GM23338 (cell line): ENCODE measurements at regions not wholly inside any gene's neighbourhood (a gene's known extent, or its start where the extent isn't known, plus 50 kb on each side); places are given as distances from the start of the nearest gene placed in this dataset.

Experiments used
- ATAC-seq: fragments of 200-7000 bp; cut with Tn5 transposase; 3 replicates; pipeline ENCODE4 v1.9.1; 2020
- DNase-seq: peaks from one replicate; pipeline ENCODE4 v3.0.0-alpha.2; 2015; ENCODE audit warnings: low spot score
- H2AFZ ChIP-seq: fragments of 200-600 bp; sonication (generic); 2 replicates; pipeline ENCODE4 v1.8.0; 2016; ENCODE audit warnings: antibody characterized with exemption, mild to moderate bottlenecking, moderate library complexity
- H3F3A ChIP-seq: fragments of 200-600 bp; sonication (generic); replicated peaks from 2 replicates; pipeline ENCODE4 v1.8.0; 2017; ENCODE audit warnings: antibody characterized with exemption, mixed run types, low read depth
- H3K27ac ChIP-seq: fragments of 200-600 bp; sonication (generic); 2 replicates; pipeline ENCODE4 v1.6.1; 2016; ENCODE audit warnings: low read depth
- H3K27me3 ChIP-seq: fragments of 200-600 bp; sonication (generic); 2 replicates; pipeline ENCODE4 v1.8.0; 2016; ENCODE audit warnings: mild to moderate bottlenecking, mixed run types, moderate library complexity; ENCODE audit not compliant: insufficient read depth
- H3K36me3 ChIP-seq: fragments of 200-600 bp; sonication (generic); 2 replicates; pipeline ENCODE4 v1.8.0; 2016; ENCODE audit warnings: mild to moderate bottlenecking; ENCODE audit not compliant: insufficient read depth
- H3K4me1 ChIP-seq: fragments of 200-600 bp; sonication (generic); 2 replicates; pipeline ENCODE4 v1.8.0; 2016; ENCODE audit warnings: mild to moderate bottlenecking, moderate library complexity; ENCODE audit not compliant: insufficient read depth
- H3K4me2 ChIP-seq: fragments of 200-600 bp; sonication (generic); 2 replicates; pipeline ENCODE4 v1.7.1; 2017; ENCODE audit warnings: mixed run types
- H3K4me3 ChIP-seq: fragments of 200-600 bp; sonication (generic); 2 replicates; pipeline ENCODE4 v1.6.1; 2016; ENCODE audit warnings: mixed run types
- H3K79me2 ChIP-seq: fragments of 200-600 bp; sonication (generic); replicated peaks from 2 replicates; pipeline ENCODE4 v1.8.0; 2017; ENCODE audit warnings: mild to moderate bottlenecking; ENCODE audit not compliant: insufficient read depth
- H3K9me2 ChIP-seq: fragments of 200-600 bp; sonication (generic); 2 replicates; pipeline ENCODE4 v1.8.0; 2017; ENCODE audit not compliant: insufficient read depth
- H4K20me1 ChIP-seq: fragments of 200-600 bp; sonication (generic); replicated peaks from 2 replicates; pipeline ENCODE4 v1.8.0; 2017; ENCODE audit warnings: mild to moderate bottlenecking; ENCODE audit not compliant: insufficient read depth
- H3K27ac Mint-ChIP-seq: 2 replicates; pipeline ENCODE4 v1.8.0; 2020; ENCODE audit warnings: inconsistent platforms, mild to moderate bottlenecking, moderate library complexity, mixed read lengths
- H3K27me3 Mint-ChIP-seq: 3 replicates; pipeline ENCODE4 v1.8.0; 2022; ENCODE audit warnings: low read depth, mild to moderate bottlenecking, moderate library complexity, mixed read lengths, inconsistent platforms; ENCODE audit not compliant: insufficient read depth, poor library complexity
- H3K36me3 Mint-ChIP-seq: 3 replicates; pipeline ENCODE4 v1.8.0; 2021; ENCODE audit warnings: low read depth, mild to moderate bottlenecking, inconsistent platforms, moderate library complexity, mixed read lengths
- H3K4me1 Mint-ChIP-seq: 3 replicates; pipeline ENCODE4 v1.8.0; 2020; ENCODE audit warnings: mild to moderate bottlenecking, inconsistent platforms, mixed read lengths
- H3K4me3 Mint-ChIP-seq: 3 replicates; pipeline ENCODE4 v1.8.0; 2021; ENCODE audit warnings: moderate library complexity, mild to moderate bottlenecking, inconsistent platforms, mixed read lengths
- H3K9me3 Mint-ChIP-seq: 3 replicates; pipeline ENCODE4 v1.8.0; 2020; ENCODE audit warnings: moderate library complexity, mild to moderate bottlenecking, inconsistent platforms, mixed read lengths
- CREB1 ChIP-seq: fragments of 250-450 bp; sonication (Bioruptor Pico); IDR thresholded peaks from 2 replicates; pipeline ENCODE4 v1.5.0; 2020; ENCODE audit warnings: low read depth, mild to moderate bottlenecking, moderate library complexity
- CTCF ChIP-seq, 2 experiments: fragments of 200-600 bp in 1 of 2; sonication (generic) in 1 of 2; conservative IDR thresholded peaks; 2 replicates each; pipeline versions ENCODE4 v1.5.1 to v1.6.1; 2016 to 2017; ENCODE audit warnings: antibody characterized with exemption in 2 of 2, low read depth in 2 of 2, mild to moderate bottlenecking in 2 of 2, moderate library complexity in 1 of 2
- EZH2 ChIP-seq: fragments of 200-600 bp; sonication (generic); IDR thresholded peaks from one replicate; pipeline ENCODE4 v1.8.0; 2017; ENCODE audit warnings: antibody characterized with exemption, mild to moderate bottlenecking, low read depth; ENCODE audit not compliant: unreplicated experiment
- EZH2phosphoT487 ChIP-seq: fragments of 200-600 bp; sonication (generic); IDR thresholded peaks from one replicate; pipeline ENCODE4 v1.8.1; 2018; ENCODE audit warnings: antibody characterized with exemption; ENCODE audit not compliant: unreplicated experiment
- JUNB ChIP-seq: IDR thresholded peaks from one replicate; pipeline ENCODE4 v1.6.1; 2016; ENCODE audit warnings: antibody characterized with exemption; ENCODE audit not compliant: unreplicated experiment
- NANOG ChIP-seq: IDR thresholded peaks from 2 replicates; pipeline ENCODE4 v1.6.1; 2016; ENCODE audit warnings: antibody characterized with exemption, borderline replicate concordance
- POLR2AphosphoS5 ChIP-seq: IDR thresholded peaks from 2 replicates; pipeline ENCODE4 v1.6.1; 2016; ENCODE audit warnings: antibody characterized with exemption, low read depth
- REST ChIP-seq: IDR thresholded peaks from one replicate; pipeline ENCODE4 v1.6.1; 2018; ENCODE audit warnings: antibody characterized with exemption; ENCODE audit not compliant: unreplicated experiment
- STAT1 ChIP-seq: IDR thresholded peaks from one replicate; pipeline ENCODE4 v1.6.1; 2016; ENCODE audit warnings: antibody characterized with exemption; ENCODE audit not compliant: unreplicated experiment
- ZNF114 ChIP-seq: fragments of 250-450 bp; sonication (Bioruptor Pico); IDR thresholded peaks from 2 replicates; pipeline ENCODE4 v1.5.0; 2020; ENCODE audit warnings: mild to moderate bottlenecking, moderate library complexity
- ZNF331 ChIP-seq: fragments of 250-450 bp; sonication (Bioruptor Pico); IDR thresholded peaks from 2 replicates; pipeline ENCODE4 v1.5.0; 2020; ENCODE audit warnings: low read depth, mild to moderate bottlenecking, moderate library complexity
- TF ChIP-seq, protein P1 (sequence below): fragments of 250-450 bp; sonication (Bioruptor Pico); IDR thresholded peaks from 2 replicates; pipeline ENCODE4 v1.5.0; 2020; ENCODE audit warnings: mild to moderate bottlenecking, moderate library complexity
- TF ChIP-seq, protein P2 (sequence below): IDR thresholded peaks from 2 replicates; pipeline ENCODE4 v1.6.1; 2016; ENCODE audit warnings: antibody characterized with exemption

DNA sequence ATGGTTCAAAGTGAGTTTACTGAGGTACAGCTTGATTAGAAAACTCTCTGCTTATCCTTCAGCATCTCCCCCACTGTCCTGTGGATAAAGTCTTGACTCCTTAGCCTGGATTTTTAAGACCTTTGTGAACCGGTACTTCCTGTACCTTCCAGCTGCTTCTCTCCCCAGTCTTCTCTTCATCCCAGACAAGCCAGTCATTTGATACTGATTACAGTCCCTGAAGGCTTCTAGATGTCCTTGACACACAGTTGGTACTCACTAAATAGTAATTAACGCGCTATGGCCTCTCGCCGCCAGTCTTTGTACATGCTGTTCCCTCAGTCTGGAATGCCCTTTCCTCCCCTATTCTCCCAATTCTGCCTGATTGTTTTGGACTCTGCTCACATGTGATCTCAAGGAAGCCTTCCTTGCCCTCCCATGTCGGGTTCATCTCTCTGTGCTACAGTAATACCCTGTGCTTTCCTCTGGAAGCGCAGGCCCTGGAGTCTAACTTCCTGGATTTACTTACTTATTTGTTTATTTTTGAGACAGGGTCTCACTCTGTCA is 50.6 kb upstream of the PTGR2 start:
- ATAC-seq: no peak

More for the DNA sequence above, 50.6 kb upstream of the PTGR2 start:
- no peak for TF ChIP-seq ZNF331 (CRISPR knock-in tag)
- TF ChIP-seq STAT1: no peak
- TF ChIP-seq EZH2phosphoT487: no peak
- no peak for TF ChIP-seq CREB1 (CRISPR knock-in tag)
- TF ChIP-seq EZH2: no peak
- TF ChIP-seq REST: no peak
- no peak for TF ChIP-seq NANOG
- no peak for TF ChIP-seq POLR2AphosphoS5
- TF ChIP-seq, protein P1, sequence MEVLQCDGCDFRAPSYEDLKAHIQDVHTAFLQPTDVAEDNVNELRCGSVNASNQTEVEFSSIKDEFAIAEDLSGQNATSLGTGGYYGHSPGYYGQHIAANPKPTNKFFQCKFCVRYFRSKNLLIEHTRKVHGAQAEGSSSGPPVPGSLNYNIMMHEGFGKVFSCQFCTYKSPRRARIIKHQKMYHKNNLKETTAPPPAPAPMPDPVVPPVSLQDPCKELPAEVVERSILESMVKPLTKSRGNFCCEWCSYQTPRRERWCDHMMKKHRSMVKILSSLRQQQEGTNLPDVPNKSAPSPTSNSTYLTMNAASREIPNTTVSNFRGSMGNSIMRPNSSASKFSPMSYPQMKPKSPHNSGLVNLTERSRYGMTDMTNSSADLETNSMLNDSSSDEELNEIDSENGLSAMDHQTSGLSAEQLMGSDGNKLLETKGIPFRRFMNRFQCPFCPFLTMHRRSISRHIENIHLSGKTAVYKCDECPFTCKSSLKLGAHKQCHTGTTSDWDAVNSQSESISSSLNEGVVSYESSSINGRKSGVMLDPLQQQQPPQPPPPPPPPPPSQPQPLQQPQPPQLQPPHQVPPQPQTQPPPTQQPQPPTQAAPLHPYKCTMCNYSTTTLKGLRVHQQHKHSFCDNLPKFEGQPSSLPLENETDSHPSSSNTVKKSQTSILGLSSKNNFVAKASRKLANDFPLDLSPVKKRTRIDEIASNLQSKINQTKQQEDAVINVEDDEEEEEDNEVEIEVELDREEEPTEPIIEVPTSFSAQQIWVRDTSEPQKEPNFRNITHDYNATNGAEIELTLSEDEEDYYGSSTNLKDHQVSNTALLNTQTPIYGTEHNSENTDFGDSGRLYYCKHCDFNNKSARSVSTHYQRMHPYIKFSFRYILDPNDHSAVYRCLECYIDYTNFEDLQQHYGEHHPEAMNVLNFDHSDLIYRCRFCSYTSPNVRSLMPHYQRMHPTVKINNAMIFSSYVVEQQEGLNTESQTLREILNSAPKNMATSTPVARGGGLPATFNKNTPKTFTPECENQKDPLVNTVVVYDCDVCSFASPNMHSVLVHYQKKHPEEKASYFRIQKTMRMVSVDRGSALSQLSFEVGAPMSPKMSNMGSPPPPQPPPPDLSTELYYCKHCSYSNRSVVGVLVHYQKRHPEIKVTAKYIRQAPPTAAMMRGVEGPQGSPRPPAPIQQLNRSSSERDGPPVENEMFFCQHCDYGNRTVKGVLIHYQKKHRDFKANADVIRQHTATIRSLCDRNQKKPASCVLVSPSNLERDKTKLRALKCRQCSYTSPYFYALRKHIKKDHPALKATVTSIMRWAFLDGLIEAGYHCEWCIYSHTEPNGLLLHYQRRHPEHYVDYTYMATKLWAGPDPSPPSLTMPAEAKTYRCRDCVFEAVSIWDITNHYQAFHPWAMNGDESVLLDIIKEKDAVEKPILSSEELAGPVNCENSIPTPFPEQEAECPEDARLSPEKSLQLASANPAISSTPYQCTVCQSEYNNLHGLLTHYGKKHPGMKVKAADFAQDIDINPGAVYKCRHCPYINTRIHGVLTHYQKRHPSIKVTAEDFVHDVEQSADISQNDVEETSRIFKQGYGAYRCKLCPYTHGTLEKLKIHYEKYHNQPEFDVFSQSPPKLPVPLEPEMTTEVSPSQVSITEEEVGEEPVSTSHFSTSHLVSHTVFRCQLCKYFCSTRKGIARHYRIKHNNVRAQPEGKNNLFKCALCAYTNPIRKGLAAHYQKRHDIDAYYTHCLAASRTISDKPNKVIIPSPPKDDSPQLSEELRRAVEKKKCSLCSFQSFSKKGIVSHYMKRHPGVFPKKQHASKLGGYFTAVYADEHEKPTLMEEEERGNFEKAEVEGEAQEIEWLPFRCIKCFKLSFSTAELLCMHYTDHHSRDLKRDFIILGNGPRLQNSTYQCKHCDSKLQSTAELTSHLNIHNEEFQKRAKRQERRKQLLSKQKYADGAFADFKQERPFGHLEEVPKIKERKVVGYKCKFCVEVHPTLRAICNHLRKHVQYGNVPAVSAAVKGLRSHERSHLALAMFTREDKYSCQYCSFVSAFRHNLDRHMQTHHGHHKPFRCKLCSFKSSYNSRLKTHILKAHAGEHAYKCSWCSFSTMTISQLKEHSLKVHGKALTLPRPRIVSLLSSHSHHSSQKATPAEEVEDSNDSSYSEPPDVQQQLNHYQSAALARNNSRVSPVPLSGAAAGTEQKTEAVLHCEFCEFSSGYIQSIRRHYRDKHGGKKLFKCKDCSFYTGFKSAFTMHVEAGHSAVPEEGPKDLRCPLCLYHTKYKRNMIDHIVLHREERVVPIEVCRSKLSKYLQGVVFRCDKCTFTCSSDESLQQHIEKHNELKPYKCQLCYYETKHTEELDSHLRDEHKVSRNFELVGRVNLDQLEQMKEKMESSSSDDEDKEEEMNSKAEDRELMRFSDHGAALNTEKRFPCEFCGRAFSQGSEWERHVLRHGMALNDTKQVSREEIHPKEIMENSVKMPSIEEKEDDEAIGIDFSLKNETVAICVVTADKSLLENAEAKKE: no peak
- no peak for TF ChIP-seq JUNB
- TF ChIP-seq, protein P2, sequence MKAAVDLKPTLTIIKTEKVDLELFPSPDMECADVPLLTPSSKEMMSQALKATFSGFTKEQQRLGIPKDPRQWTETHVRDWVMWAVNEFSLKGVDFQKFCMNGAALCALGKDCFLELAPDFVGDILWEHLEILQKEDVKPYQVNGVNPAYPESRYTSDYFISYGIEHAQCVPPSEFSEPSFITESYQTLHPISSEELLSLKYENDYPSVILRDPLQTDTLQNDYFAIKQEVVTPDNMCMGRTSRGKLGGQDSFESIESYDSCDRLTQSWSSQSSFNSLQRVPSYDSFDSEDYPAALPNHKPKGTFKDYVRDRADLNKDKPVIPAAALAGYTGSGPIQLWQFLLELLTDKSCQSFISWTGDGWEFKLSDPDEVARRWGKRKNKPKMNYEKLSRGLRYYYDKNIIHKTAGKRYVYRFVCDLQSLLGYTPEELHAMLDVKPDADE: no peak
- TF ChIP-seq CTCF (conservative IDR thresholded peaks at IDR 0.05; ENCODE audit: low read depth in 2 of 2): no peak
- TF ChIP-seq ZNF114 (CRISPR knock-in tag): no peak
- H3F3A ChIP-seq: no peaks in the 10 kb centered on the region
- H3K4me2 ChIP-seq: no peak overlapping the region
- H3K36me3 Mint-ChIP-seq: no peaks in the 10 kb centered on the region
- H3K27ac ChIP-seq: no peak overlapping the region
- H3K4me1 ChIP-seq: no peaks in the 10 kb centered on the region
- no peaks in the 10 kb centered on the region for H3K4me1 Mint-ChIP-seq
- H3K79me2 ChIP-seq: no peaks in the 10 kb centered on the region
- no peaks in the 10 kb centered on the region for H3K36me3 ChIP-seq
- no peaks in the 10 kb centered on the region for H4K20me1 ChIP-seq
- no peak overlapping the region for H3K27ac Mint-ChIP-seq
- peaks cover 5% of the 10 kb centered on the region for H3K27me3 Mint-ChIP-seq
- H3K27me3 ChIP-seq: no peaks in the 10 kb centered on the region
- H3K4me3 Mint-ChIP-seq: no peak overlapping the region
- DNase-seq: no peak
- H3K9me2 ChIP-seq: no peaks in the 10 kb centered on the region
- no peaks in the 10 kb centered on the region for H3K9me3 Mint-ChIP-seq
- H2AFZ ChIP-seq: no peak overlapping the region
- H3K4me3 ChIP-seq: no peak overlapping the region
